Panc1 (cell line): ENCODE measurements at regions not wholly inside any gene's neighbourhood (a gene's known extent, or its start where the extent isn't known, plus 50 kb on each side); places are given as distances from the start of the nearest gene placed in this dataset.

Experiments used
- CTCF ChIP-seq: fragments of 450-650 bp; IDR thresholded peaks from 2 replicates; pipeline ENCODE4 v1.5.1; 2017; ENCODE audit warnings: mild to moderate bottlenecking
- REST ChIP-seq, 2 experiments: IDR thresholded peaks; 2 replicates each; pipeline ENCODE4 v1.6.1; 2011 to 2012; ENCODE audit warnings: low read depth in 2 of 2, control low read depth in 1 of 2, low read length in 1 of 2, mild to moderate bottlenecking in 1 of 2, moderate library complexity in 1 of 2; ENCODE audit not compliant: insufficient read depth in 1 of 2

- TF ChIP-seq REST (IDR thresholded peaks at IDR 0.05; ENCODE audit: insufficient read depth in 1 of 2, low read depth in 2 of 2, low read length in 1 of 2): no peak
- no peak for TF ChIP-seq CTCF
These were observed 75.8 kb upstream of the ADRB2 start for GRCh38 chr5:148750614-148751013.
